ENCODE measurements at regions not wholly inside any gene's neighbourhood (a gene's known extent, or its start where the extent isn't known, plus 50 kb on each side); places are given as distances from the start of the nearest gene placed in this dataset.

DNA sequence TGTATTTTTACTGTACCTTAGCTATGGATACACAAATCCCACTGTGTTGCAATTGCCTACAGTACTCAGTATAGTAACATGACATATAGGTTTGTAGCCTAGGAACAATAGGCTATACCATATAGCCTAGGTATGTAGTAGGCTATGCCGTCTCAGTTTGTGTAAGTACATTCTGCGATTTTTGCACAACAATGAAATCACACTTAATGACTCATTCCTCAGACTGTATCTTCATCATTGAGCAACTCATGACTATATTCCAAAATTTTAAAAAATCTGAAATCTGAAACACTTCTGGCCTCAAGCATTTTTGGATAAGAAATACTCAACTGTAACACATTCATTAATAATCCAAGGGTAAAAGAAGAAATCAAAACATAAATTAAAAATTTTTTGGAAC lies 666.8 kb upstream of the GRAMD2B start:
- Histone ChIP-seq H3K9me3 (replicated peaks in 1 of 3) (no peaks in the 10 kb centered on the region), H3K4me1 (replicated peaks in 1 of 2) (no peaks in the 10 kb centered on the region), H3K27ac (no peak overlapping the region), H3K36me3 (replicated peaks in 1 of 2) (no peaks in the 10 kb centered on the region), H3K27me3 (no peaks in the 10 kb centered on the region), H3K4me3 (no peak overlapping the region)
- DNase-seq = no peak
- intact Hi-C loops (cut with DNase I) = no loop called here
- no peak for TF ChIP-seq POLR2A (IDR thresholded peaks at IDR 0.05)
- TF ChIP-seq, protein P1, sequence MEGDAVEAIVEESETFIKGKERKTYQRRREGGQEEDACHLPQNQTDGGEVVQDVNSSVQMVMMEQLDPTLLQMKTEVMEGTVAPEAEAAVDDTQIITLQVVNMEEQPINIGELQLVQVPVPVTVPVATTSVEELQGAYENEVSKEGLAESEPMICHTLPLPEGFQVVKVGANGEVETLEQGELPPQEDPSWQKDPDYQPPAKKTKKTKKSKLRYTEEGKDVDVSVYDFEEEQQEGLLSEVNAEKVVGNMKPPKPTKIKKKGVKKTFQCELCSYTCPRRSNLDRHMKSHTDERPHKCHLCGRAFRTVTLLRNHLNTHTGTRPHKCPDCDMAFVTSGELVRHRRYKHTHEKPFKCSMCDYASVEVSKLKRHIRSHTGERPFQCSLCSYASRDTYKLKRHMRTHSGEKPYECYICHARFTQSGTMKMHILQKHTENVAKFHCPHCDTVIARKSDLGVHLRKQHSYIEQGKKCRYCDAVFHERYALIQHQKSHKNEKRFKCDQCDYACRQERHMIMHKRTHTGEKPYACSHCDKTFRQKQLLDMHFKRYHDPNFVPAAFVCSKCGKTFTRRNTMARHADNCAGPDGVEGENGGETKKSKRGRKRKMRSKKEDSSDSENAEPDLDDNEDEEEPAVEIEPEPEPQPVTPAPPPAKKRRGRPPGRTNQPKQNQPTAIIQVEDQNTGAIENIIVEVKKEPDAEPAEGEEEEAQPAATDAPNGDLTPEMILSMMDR (IDR thresholded peaks at IDR 0.05) = no peak
- 43 to 87% (median 85%) methylated on average over 2 of the region's 2 CpGs for WGBS, 4 donors

DNA sequence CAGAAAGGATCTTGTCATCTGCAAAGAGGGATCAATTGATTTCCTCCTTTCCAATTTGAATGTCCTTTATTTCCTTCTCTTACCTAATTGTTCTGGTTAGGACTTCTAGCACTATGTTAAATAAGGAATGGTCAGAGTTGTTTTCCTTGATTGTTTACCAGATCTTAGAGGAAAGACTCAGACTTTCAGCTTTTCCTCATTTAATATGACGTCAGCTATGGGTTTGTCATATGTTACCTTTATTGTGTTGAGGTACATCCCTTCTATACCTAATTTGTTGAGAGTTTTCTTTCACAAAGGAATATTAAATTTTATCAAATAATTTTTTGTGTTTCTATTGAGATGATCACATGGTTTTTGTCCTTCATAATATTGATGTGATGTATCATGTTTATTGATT lies 656.5 kb upstream of the GRAMD2B start:
- intact Hi-C loops (cut with DNase I) = no loop called here
- no peaks in the 10 kb centered on the region for H3K9me3 ChIP-seq (replicated peaks in 1 of 3)
- no peak for DNase-seq
- H3K4me1 ChIP-seq (replicated peaks in 1 of 2) = no peaks in the 10 kb centered on the region
- no peaks in the 10 kb centered on the region for H3K36me3 ChIP-seq (replicated peaks in 1 of 2)
- H3K27me3 ChIP-seq = no peaks in the 10 kb centered on the region
- H3K27ac ChIP-seq = no peak overlapping the region
- no peak overlapping the region for H3K4me3 ChIP-seq
- TF ChIP-seq, protein P1 (IDR thresholded peaks at IDR 0.05) = no peak
- no peak for TF ChIP-seq POLR2A (IDR thresholded peaks at IDR 0.05)
- 64 to 77% (median 73%) methylated on average over 1 of the region's 1 CpG for WGBS, 4 donors

DNA sequence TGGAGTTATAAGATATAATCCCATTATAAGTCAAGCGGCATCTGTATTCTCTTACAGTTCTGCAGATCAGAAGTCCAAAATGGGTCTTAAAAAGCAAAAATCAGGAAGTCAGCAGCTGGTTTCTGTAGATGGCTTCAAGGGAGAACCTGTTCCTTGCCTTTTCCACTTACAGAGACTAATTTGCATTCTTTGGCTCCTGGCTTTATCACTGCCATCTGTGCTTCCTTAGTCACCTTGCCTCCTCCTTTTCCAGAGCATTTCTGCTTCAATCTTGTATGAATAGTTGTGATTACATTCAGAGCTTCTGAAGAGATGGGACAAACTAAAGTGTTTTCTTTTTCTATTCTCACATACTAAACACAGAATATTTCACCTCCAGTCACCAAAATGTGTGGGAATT lies 647.3 kb upstream of the GRAMD2B start:
- TF ChIP-seq POLR2A (IDR thresholded peaks at IDR 0.05) = no peak
- TF ChIP-seq, protein P1 (IDR thresholded peaks at IDR 0.05) = no peak
- intact Hi-C loops (cut with DNase I) = no loop called here
- DNase-seq = no peak
- WGBS, 4 donors = 94 to 100% (median 97%) methylated on average over 1 of the region's 1 CpG
- Histone ChIP-seq H3K4me1 (replicated peaks in 1 of 2) (no peaks in the 10 kb centered on the region), H3K36me3 (replicated peaks in 1 of 2) (no peaks in the 10 kb centered on the region), H3K27ac (no peak overlapping the region), H3K9me3 (replicated peaks in 1 of 3) (no peaks in the 10 kb centered on the region), H3K27me3 (no peaks in the 10 kb centered on the region), H3K4me3 (no peak overlapping the region)

DNA sequence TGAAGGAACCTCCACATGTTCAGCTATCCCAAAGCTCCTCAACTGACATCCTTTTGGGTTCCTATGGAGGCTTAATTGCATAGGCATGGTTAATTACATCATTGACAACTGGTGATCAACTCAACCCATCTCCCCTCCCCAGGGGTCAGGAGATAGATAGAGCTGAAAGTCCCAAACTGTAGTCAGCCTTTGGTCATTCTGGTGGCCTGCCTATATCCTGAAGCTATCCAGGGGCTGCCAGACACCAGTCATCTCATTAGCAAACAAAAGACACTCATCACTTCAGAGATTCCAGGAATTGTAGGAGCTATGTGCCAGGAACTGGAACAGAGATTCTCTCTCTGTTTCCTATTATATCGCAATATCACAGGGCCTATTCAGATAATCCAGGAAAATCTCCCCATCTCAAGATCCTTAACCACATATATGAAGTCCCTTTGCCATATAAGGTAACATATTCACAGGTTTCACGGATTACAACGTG lies 646.5 kb upstream of the GRAMD2B start:
- intact Hi-C loops (cut with DNase I) = no loop called here
- no peaks in the 10 kb centered on the region for H3K27me3 ChIP-seq
- 78 to 91% (median 87%) methylated on average over 3 of the region's 3 CpGs for WGBS, 4 donors
- no peak for DNase-seq
- no peaks in the 10 kb centered on the region for H3K36me3 ChIP-seq (replicated peaks in 1 of 2)
- H3K27ac ChIP-seq = no peak overlapping the region
- no peaks in the 10 kb centered on the region for H3K9me3 ChIP-seq (replicated peaks in 1 of 3)
- TF ChIP-seq POLR2A (IDR thresholded peaks at IDR 0.05) = no peak
- H3K4me3 ChIP-seq = no peak overlapping the region
- no peaks in the 10 kb centered on the region for H3K4me1 ChIP-seq (replicated peaks in 1 of 2)

DNA sequence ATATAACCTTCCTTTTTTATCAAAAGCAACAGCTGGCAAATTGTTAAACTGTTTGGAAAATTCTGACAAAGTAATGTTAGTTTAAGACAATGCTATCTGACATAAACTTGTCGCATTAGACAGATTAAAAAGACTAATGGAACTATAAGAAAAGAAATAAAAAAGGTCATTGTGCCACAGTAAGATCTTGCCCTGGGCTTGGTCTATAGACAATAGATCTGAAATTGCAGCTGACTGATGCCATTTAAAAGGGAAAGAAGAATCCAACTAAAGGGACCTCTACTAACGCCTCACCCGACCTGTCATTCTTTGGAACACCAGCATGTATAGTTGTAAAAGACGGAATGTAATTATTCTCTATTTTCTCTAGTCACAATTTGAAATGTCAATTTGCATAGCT lies 644.4 kb upstream of the GRAMD2B start:
- no peak for DNase-seq
- no peaks in the 10 kb centered on the region for H3K27me3 ChIP-seq
- intact Hi-C loops (cut with DNase I) = no loop called here
- no peaks in the 10 kb centered on the region for H3K36me3 ChIP-seq (replicated peaks in 1 of 2)
- H3K4me1 ChIP-seq (replicated peaks in 1 of 2) = no peaks in the 10 kb centered on the region
- no peak overlapping the region for H3K27ac ChIP-seq
- TF ChIP-seq, protein P1 (IDR thresholded peaks at IDR 0.05) = no peak
- TF ChIP-seq POLR2A (IDR thresholded peaks at IDR 0.05) = no peak
- H3K9me3 ChIP-seq (replicated peaks in 1 of 3) = no peaks in the 10 kb centered on the region
- 75 to 82% (median 79%) methylated on average over 4 of the region's 4 CpGs for WGBS, 4 donors
- no peak overlapping the region for H3K4me3 ChIP-seq
